22Rv1 (cell line): ENCODE measurements at regions not wholly inside any gene's neighbourhood (a gene's known extent, or its start where the extent isn't known, plus 50 kb on each side); places are given as distances from the start of the nearest gene placed in this dataset.

ENCODE experiments used
- CTCF ChIP-seq: fragments of 450-650 bp; IDR thresholded peaks from 2 replicates; pipeline ENCODE4 v1.5.1; 2017; ENCODE audit warnings: mild to moderate bottlenecking
- ZFX ChIP-seq: fragments of 450-650 bp; IDR thresholded peaks from 2 replicates; pipeline ENCODE4 v1.6.1; 2017; ENCODE audit warnings: antibody characterized with exemption, borderline replicate concordance

- TF ChIP-seq CTCF: no peak
- TF ChIP-seq ZFX: no peak
Observed at GRCh38 chr4:90012918-90013317, 114.3 kb upstream of the CCSER1 start.
